ENCODE measurements at regions not wholly inside any gene's neighbourhood (a gene's known extent, or its start where the extent isn't known, plus 50 kb on each side); places are given as distances from the start of the nearest gene placed in this dataset.

- Histone ChIP-seq H3K9ac (ENCODE audit: low read length) (no peak overlapping the region), H3K9me3 (ENCODE audit: control insufficient read depth, insufficient read depth, low read depth, low read length) (no peaks in the 10 kb centered on the region), H3K4me1 (ENCODE audit: control insufficient read depth, insufficient read depth, low read length) (peaks cover 27% of the 10 kb centered on the region; the same call in 1 of the 2 replicates), H3K27ac (ENCODE audit: low read depth, low read length) (no peak overlapping the region), H3K36me3 (ENCODE audit: control insufficient read depth, insufficient read depth, low read length) (no peaks in the 10 kb centered on the region), H3K4me3 (ENCODE audit: low read depth, low read length) (no peak overlapping the region), H3K27me3 (ENCODE audit: control insufficient read depth, insufficient read depth, low read length) (no peaks in the 10 kb centered on the region)
These were observed 402.6 kb upstream of the SULF2 start for GRCh38 chr20:48187851-48188250.

- Histone ChIP-seq H3K27ac (ENCODE audit: low read depth, low read length) (no peak overlapping the region), H3K27me3 (ENCODE audit: control insufficient read depth, insufficient read depth, low read length) (no peaks in the 10 kb centered on the region), H3K36me3 (ENCODE audit: control insufficient read depth, insufficient read depth, low read length) (no peaks in the 10 kb centered on the region), H3K9ac (ENCODE audit: low read length) (no peak overlapping the region), H3K4me3 (ENCODE audit: low read depth, low read length) (no peak overlapping the region), H3K4me1 (ENCODE audit: control insufficient read depth, insufficient read depth, low read length) (peaks cover 27% of the 10 kb centered on the region; the same call in 1 of the 2 replicates), H3K9me3 (ENCODE audit: control insufficient read depth, insufficient read depth, low read depth, low read length) (no peaks in the 10 kb centered on the region)
These were observed 401.6 kb upstream of the SULF2 start for GRCh38 chr20:48186915-48187314.

GRCh38 chr20:48186447-48186846 is 401.2 kb upstream of the SULF2 start:
- H3K9me3 ChIP-seq (ENCODE audit: control insufficient read depth, insufficient read depth, low read depth, low read length): peaks cover under 1% of the 10 kb centered on the region; the same call in 1 of the 2 replicates
- no peak overlapping the region for H3K27ac ChIP-seq (ENCODE audit: low read depth, low read length)
- H3K27me3 ChIP-seq (ENCODE audit: control insufficient read depth, insufficient read depth, low read length): no peaks in the 10 kb centered on the region
- no peak overlapping the region for H3K9ac ChIP-seq (ENCODE audit: low read length)
- H3K36me3 ChIP-seq (ENCODE audit: control insufficient read depth, insufficient read depth, low read length): no peaks in the 10 kb centered on the region
- H3K4me3 ChIP-seq (ENCODE audit: low read depth, low read length): no peak overlapping the region
- H3K4me1 ChIP-seq (ENCODE audit: control insufficient read depth, insufficient read depth, low read length): peaks cover 22% of the 10 kb centered on the region; the same call in 1 of the 2 replicates

- no peaks in the 10 kb centered on the region for H3K36me3 ChIP-seq (ENCODE audit: control insufficient read depth, insufficient read depth, low read length)
- H3K9me3 ChIP-seq (ENCODE audit: control insufficient read depth, insufficient read depth, low read depth, low read length): peaks cover 7% of the 10 kb centered on the region
- no peak overlapping the region for H3K9ac ChIP-seq (ENCODE audit: low read length)
- no peaks in the 10 kb centered on the region for H3K27me3 ChIP-seq (ENCODE audit: control insufficient read depth, insufficient read depth, low read length)
- no peak overlapping the region for H3K27ac ChIP-seq (ENCODE audit: low read depth, low read length)
- H3K4me3 ChIP-seq (ENCODE audit: low read depth, low read length): no peak overlapping the region
- H3K4me1 ChIP-seq (ENCODE audit: control insufficient read depth, insufficient read depth, low read length): peaks cover 12% of the 10 kb centered on the region; the same call in 1 of the 2 replicates
These were observed 398.9 kb upstream of the SULF2 start for GRCh38 chr20:48184229-48184628.

- Histone ChIP-seq H3K36me3 (ENCODE audit: control insufficient read depth, insufficient read depth, low read length) (no peaks in the 10 kb centered on the region), H3K9ac (ENCODE audit: low read length) (no peak overlapping the region), H3K4me1 (ENCODE audit: control insufficient read depth, insufficient read depth, low read length) (peaks cover 12% of the 10 kb centered on the region), H3K9me3 (ENCODE audit: control insufficient read depth, insufficient read depth, low read depth, low read length) (peaks cover 7% of the 10 kb centered on the region), H3K27me3 (ENCODE audit: control insufficient read depth, insufficient read depth, low read length) (no peaks in the 10 kb centered on the region), H3K27ac (ENCODE audit: low read depth, low read length) (no peak overlapping the region), H3K4me3 (ENCODE audit: low read depth, low read length) (no peak overlapping the region)
These were observed 396.1 kb upstream of the SULF2 start for GRCh38 chr20:48181261-48181935.

GRCh38 chr20:48180618-48181017 is 395.3 kb upstream of the SULF2 start:
- Histone ChIP-seq H3K9ac (ENCODE audit: low read length) (no peak overlapping the region), H3K27me3 (ENCODE audit: control insufficient read depth, insufficient read depth, low read length) (no peaks in the 10 kb centered on the region), H3K9me3 (ENCODE audit: control insufficient read depth, insufficient read depth, low read depth, low read length) (peaks cover 7% of the 10 kb centered on the region), H3K4me3 (ENCODE audit: low read depth, low read length) (no peak overlapping the region), H3K27ac (ENCODE audit: low read depth, low read length) (no peak overlapping the region), H3K4me1 (ENCODE audit: control insufficient read depth, insufficient read depth, low read length) (peaks cover 7% of the 10 kb centered on the region), H3K36me3 (ENCODE audit: control insufficient read depth, insufficient read depth, low read length) (no peaks in the 10 kb centered on the region)

GRCh38 chr20:48180024-48180423 is 394.7 kb upstream of the SULF2 start:
- H3K9ac ChIP-seq (ENCODE audit: low read length): no peak overlapping the region
- H3K27me3 ChIP-seq (ENCODE audit: control insufficient read depth, insufficient read depth, low read length): no peaks in the 10 kb centered on the region
- H3K9me3 ChIP-seq (ENCODE audit: control insufficient read depth, insufficient read depth, low read depth, low read length): peaks cover 7% of the 10 kb centered on the region
- H3K4me3 ChIP-seq (ENCODE audit: low read depth, low read length): no peak overlapping the region
- peaks cover 7% of the 10 kb centered on the region for H3K4me1 ChIP-seq (ENCODE audit: control insufficient read depth, insufficient read depth, low read length)
- no peaks in the 10 kb centered on the region for H3K36me3 ChIP-seq (ENCODE audit: control insufficient read depth, insufficient read depth, low read length)
- H3K27ac ChIP-seq (ENCODE audit: low read depth, low read length): no peak overlapping the region

GRCh38 chr20:48178633-48179032 is 393.4 kb upstream of the SULF2 start:
- peaks cover 7% of the 10 kb centered on the region for H3K4me1 ChIP-seq (ENCODE audit: control insufficient read depth, insufficient read depth, low read length)
- H3K36me3 ChIP-seq (ENCODE audit: control insufficient read depth, insufficient read depth, low read length): no peaks in the 10 kb centered on the region
- H3K27me3 ChIP-seq (ENCODE audit: control insufficient read depth, insufficient read depth, low read length): no peaks in the 10 kb centered on the region
- H3K27ac ChIP-seq (ENCODE audit: low read depth, low read length): no peak overlapping the region
- H3K9ac ChIP-seq (ENCODE audit: low read length): no peak overlapping the region
- H3K9me3 ChIP-seq (ENCODE audit: control insufficient read depth, insufficient read depth, low read depth, low read length): peaks cover 7% of the 10 kb centered on the region
- H3K4me3 ChIP-seq (ENCODE audit: low read depth, low read length): no peak overlapping the region

- Histone ChIP-seq H3K27me3 (ENCODE audit: control insufficient read depth, insufficient read depth, low read length) (no peaks in the 10 kb centered on the region), H3K36me3 (ENCODE audit: control insufficient read depth, insufficient read depth, low read length) (no peaks in the 10 kb centered on the region), H3K27ac (ENCODE audit: low read depth, low read length) (no peak overlapping the region), H3K4me3 (ENCODE audit: low read depth, low read length) (no peak overlapping the region), H3K9me3 (ENCODE audit: control insufficient read depth, insufficient read depth, low read depth, low read length) (peaks cover 15% of the 10 kb centered on the region), H3K9ac (ENCODE audit: low read length) (no peak overlapping the region), H3K4me1 (ENCODE audit: control insufficient read depth, insufficient read depth, low read length) (peaks cover 7% of the 10 kb centered on the region)
These were observed 391.8 kb upstream of the SULF2 start for GRCh38 chr20:48177058-48177457.

GRCh38 chr20:48176139-48176538 is 390.9 kb upstream of the SULF2 start:
- H3K4me1 ChIP-seq (ENCODE audit: control insufficient read depth, insufficient read depth, low read length): peaks cover 7% of the 10 kb centered on the region
- H3K27me3 ChIP-seq (ENCODE audit: control insufficient read depth, insufficient read depth, low read length): no peaks in the 10 kb centered on the region
- no peak overlapping the region for H3K9ac ChIP-seq (ENCODE audit: low read length)

GRCh38 chr20:48175261-48175660 is 390.0 kb upstream of the SULF2 start:
- Histone ChIP-seq H3K27me3 (ENCODE audit: control insufficient read depth, insufficient read depth, low read length) (no peaks in the 10 kb centered on the region), H3K9ac (ENCODE audit: low read length) (no peak overlapping the region), H3K4me1 (ENCODE audit: control insufficient read depth, insufficient read depth, low read length) (peaks cover 7% of the 10 kb centered on the region), H3K36me3 (ENCODE audit: control insufficient read depth, insufficient read depth, low read length) (no peaks in the 10 kb centered on the region), H3K4me3 (ENCODE audit: low read depth, low read length) (no peak overlapping the region), H3K27ac (ENCODE audit: low read depth, low read length) (no peak overlapping the region), H3K9me3 (ENCODE audit: control insufficient read depth, insufficient read depth, low read depth, low read length) (peaks cover 12% of the 10 kb centered on the region)

More at GRCh38 chr20:48176139-48176538, 390.9 kb upstream of the SULF2 start:
- no peak overlapping the region for H3K4me3 ChIP-seq (ENCODE audit: low read depth, low read length)
- peaks cover 12% of the 10 kb centered on the region for H3K9me3 ChIP-seq (ENCODE audit: control insufficient read depth, insufficient read depth, low read depth, low read length)
- H3K36me3 ChIP-seq (ENCODE audit: control insufficient read depth, insufficient read depth, low read length): no peaks in the 10 kb centered on the region
- no peak overlapping the region for H3K27ac ChIP-seq (ENCODE audit: low read depth, low read length)
